Upper lobe of right lung (tissue), 1 donor: ENCODE measurements at regions not wholly inside any gene's neighbourhood (a gene's known extent, or its start where the extent isn't known, plus 50 kb on each side); places are given as distances from the start of the nearest gene placed in this dataset.
"Not testable (repeated sequence)": the region's sequence is repeated elsewhere in the genome, so short reads cannot be mapped to it uniquely, and the experiment has no call there.

Experiments
- ATAC-seq: fragments of 200-7000 bp; cut with Tn5 transposase; one replicate; pipeline ENCODE4 v1.9.1; 2020; ENCODE audit warnings: mild to moderate bottlenecking, moderate library complexity
- DNase-seq: peaks from one replicate; pipeline ENCODE4 v3.0.0-alpha.2; 2020
- H3K27ac ChIP-seq: fragments of 200-600 bp; one replicate; pipeline ENCODE4 v1.8.0; 2022
- H3K27me3 ChIP-seq: fragments of 200-600 bp; one replicate; pipeline ENCODE4 v1.8.0; 2022; ENCODE audit warnings: mild to moderate bottlenecking
- H3K36me3 ChIP-seq: fragments of 200-600 bp; one replicate; pipeline ENCODE4 v1.8.0; 2022
- H3K4me1 ChIP-seq: fragments of 200-600 bp; one replicate; pipeline ENCODE4 v1.8.0; 2022
- H3K4me3 ChIP-seq: fragments of 200-600 bp; one replicate; pipeline ENCODE4 v1.8.0; 2022; ENCODE audit warnings: mild to moderate bottlenecking
- H3K9me3 ChIP-seq: fragments of 200-600 bp; one replicate; pipeline ENCODE4 v1.8.0; 2022
- CTCF ChIP-seq: fragments of 200-600 bp; IDR thresholded peaks from one replicate; pipeline ENCODE4 v1.8.0; 2022; ENCODE audit warnings: antibody characterized with exemption
- intact Hi-C: fragments of 100-400 bp; cut with DNase I; formaldehyde crosslinking; loops from one replicate; pipeline ENCODE4 v1.11.0; 2022
- donor health status: DM: no; HTN: yes; CAD: no; lungs with severe emphysema.

- intact Hi-C loops = no loop called here
- TF ChIP-seq CTCF = no peak
- Histone ChIP-seq H3K27me3 (no peaks in the 10 kb centered on the region), H3K36me3 (no peaks in the 10 kb centered on the region), H3K27ac (no peak overlapping the region), H3K4me3 (no peak overlapping the region), H3K9me3 (no peaks in the 10 kb centered on the region), H3K4me1 (no peaks in the 10 kb centered on the region)
- ATAC-seq (no peak), DNase-seq (no peak)
Measured at GRCh38 chr2:22076454-22076853, 952.7 kb downstream of the TDRD15 start.

GRCh38 chr2:22078701-22079100 is 954.9 kb downstream of the TDRD15 start:
- no peak overlapping the region for H3K27ac ChIP-seq
- no peak for ATAC-seq
- intact Hi-C loops = no loop called here
- H3K27me3 ChIP-seq = no peaks in the 10 kb centered on the region
- H3K4me1 ChIP-seq = no peaks in the 10 kb centered on the region
- H3K4me3 ChIP-seq = no peak overlapping the region
- no peaks in the 10 kb centered on the region for H3K9me3 ChIP-seq
- no peak for TF ChIP-seq CTCF
- DNase-seq = no peak
- H3K36me3 ChIP-seq = no peaks in the 10 kb centered on the region

GRCh38 chr2:22079583-22079982 is 955.8 kb downstream of the TDRD15 start:
- ATAC-seq = no peak
- intact Hi-C loops = no loop called here

GRCh38 chr2:22086726-22087125 is 963.0 kb downstream of the TDRD15 start:
- H3K4me3 ChIP-seq = no peak overlapping the region
- no peaks in the 10 kb centered on the region for H3K9me3 ChIP-seq
- H3K4me1 ChIP-seq = no peaks in the 10 kb centered on the region
- TF ChIP-seq CTCF = no peak
- no peak for ATAC-seq
- H3K27ac ChIP-seq = no peak overlapping the region
- DNase-seq = no peak
- intact Hi-C loops = no loop called here
- no peaks in the 10 kb centered on the region for H3K36me3 ChIP-seq
- H3K27me3 ChIP-seq = no peaks in the 10 kb centered on the region

More at GRCh38 chr2:22079583-22079982, 955.8 kb downstream of the TDRD15 start:
- H3K4me1 ChIP-seq = no peaks in the 10 kb centered on the region
- H3K27ac ChIP-seq = no peak overlapping the region
- no peaks in the 10 kb centered on the region for H3K36me3 ChIP-seq
- no peaks in the 10 kb centered on the region for H3K27me3 ChIP-seq
- H3K9me3 ChIP-seq = no peaks in the 10 kb centered on the region
- no peak for TF ChIP-seq CTCF
- no peak for DNase-seq
- no peak overlapping the region for H3K4me3 ChIP-seq

- intact Hi-C loops, DNase-seq, H3K9me3 ChIP-seq, H3K4me3 ChIP-seq, H3K4me1 ChIP-seq, ATAC-seq, H3K27me3 ChIP-seq, H3K36me3 ChIP-seq, H3K27ac ChIP-seq: not testable (repeated sequence)
Measured at GRCh38 chr2:22103617-22104016, 979.8 kb downstream of the TDRD15 start.

- no peaks in the 10 kb centered on the region for H3K4me1 ChIP-seq
- H3K4me3 ChIP-seq = no peak overlapping the region
- no peaks in the 10 kb centered on the region for H3K9me3 ChIP-seq
- H3K36me3 ChIP-seq = no peaks in the 10 kb centered on the region
- intact Hi-C loops = no loop called here
- no peak for ATAC-seq
- no peak overlapping the region for H3K27ac ChIP-seq
- TF ChIP-seq CTCF = no peak
- H3K27me3 ChIP-seq = no peaks in the 10 kb centered on the region
- DNase-seq = no peak
Measured at GRCh38 chr2:22110244-22110651, 986.5 kb downstream of the TDRD15 start.
